Endothelial cell of umbilical vein (primary cell): ENCODE measurements at regions not wholly inside any gene's neighbourhood (a gene's known extent, or its start where the extent isn't known, plus 50 kb on each side); places are given as distances from the start of the nearest gene placed in this dataset.

Source experiments
- BruUV-seq: library from RNA; stranded (reverse); fragments of 400-500 nt; replicated peaks from 2 replicates; lab custom pipeline; 2021; lab: Mats Ljungman, UMichigan
- CTCF ChIA-PET: fragments of 300-600, 350-600 bp; sonication (Branson Sonifier 250); formaldehyde crosslinking; loops from one replicate; lab custom pipeline; 2021; ENCODE audit warnings: antibody characterized with exemption, inconsistent platforms; lab: Charles Lee
- POLR2A ChIA-PET: fragments of 300-600, 350-600 bp; sonication (Branson Sonifier 250); formaldehyde crosslinking; loops from one replicate; lab custom pipeline; 2021; ENCODE audit warnings: antibody characterized with exemption, inconsistent platforms; lab: Charles Lee
- DNase-seq: peaks from one replicate; pipeline ENCODE4 v3.0.0-alpha.2; 2011; ENCODE audit warnings: low read depth, low spot score
- FAIRE-seq: peaks from 2 replicates; lab custom pipeline; 2011; peaks lifted over from hg19 to GRCh38; lab: Jason Lieb, UNC
- H2AFZ ChIP-seq: 2 replicates; pipeline ENCODE4 v1.6.0; 2012; ENCODE audit warnings: low read depth, low read length, control low read depth, inconsistent platforms
- H3K27ac ChIP-seq: 2 replicates; pipeline ENCODE4 v1.5.1; 2011; ENCODE audit warnings: low read depth, mild to moderate bottlenecking, control low read depth, low read length, moderate library complexity; ENCODE audit not compliant: insufficient read depth
- H3K27me3 ChIP-seq, 2 experiments: 2 replicates each; pipeline versions ENCODE4 v1.6.0 to v1.6.1; 2011; ENCODE audit warnings: low read length in 2 of 2, mixed read lengths in 1 of 2; ENCODE audit not compliant: control insufficient read depth in 2 of 2, insufficient read depth in 2 of 2
- H3K36me3 ChIP-seq, 2 experiments: 2 replicates in 1 of 2; 3 replicates in 1 of 2; pipeline ENCODE4 v1.5.1; 2011; ENCODE audit warnings: low read length in 2 of 2, mild to moderate bottlenecking in 1 of 2, moderate library complexity in 1 of 2; ENCODE audit not compliant: control insufficient read depth in 2 of 2, insufficient read depth in 2 of 2; ENCODE audit errors: extremely low read depth in 1 of 2
- H3K4me1 ChIP-seq: 3 replicates; pipeline ENCODE4 v1.5.1; 2011; ENCODE audit warnings: mild to moderate bottlenecking, low read length; ENCODE audit not compliant: control insufficient read depth, insufficient read depth; ENCODE audit errors: extremely low read depth
- H3K4me2 ChIP-seq: 2 replicates; pipeline ENCODE4 v1.6.1; 2011; ENCODE audit warnings: low read length, control low read depth, mixed read lengths; ENCODE audit not compliant: insufficient read depth
- H3K4me3 ChIP-seq, 3 experiments: fragments of 200-600 bp in 1 of 3; sonication (generic), shearing (Covaris generic) in 1 of 3; replicated peaks in 1 of 3; 2 replicates each; pipeline ENCODE4 v1.5.1; 2011 to 2016; ENCODE audit warnings: control low read depth in 3 of 3, low read length in 3 of 3, mild to moderate bottlenecking in 2 of 3, inconsistent platforms in 1 of 3, low read depth in 1 of 3, moderate library complexity in 1 of 3; ENCODE audit not compliant: insufficient read depth in 1 of 3
- H3K79me2 ChIP-seq: 2 replicates; pipeline ENCODE4 v1.6.0; 2012; ENCODE audit warnings: low read length, inconsistent platforms; ENCODE audit not compliant: control insufficient read depth, insufficient read depth
- H3K9ac ChIP-seq: replicated peaks from 2 replicates; pipeline ENCODE3; 2011; ENCODE audit warnings: low read length, control low read depth; ENCODE audit not compliant: insufficient read depth; ENCODE audit errors: extremely low read depth
- H3K9me1 ChIP-seq: replicated peaks from 3 replicates; pipeline ENCODE4 v1.6.0; 2011; ENCODE audit warnings: mild to moderate bottlenecking, low read length; ENCODE audit not compliant: control insufficient read depth, insufficient read depth; ENCODE audit errors: extremely low read depth
- H3K9me3 ChIP-seq: replicated peaks from 2 replicates; pipeline ENCODE4 v1.5.1; 2012; ENCODE audit warnings: low read length, inconsistent platforms; ENCODE audit not compliant: control insufficient read depth, insufficient read depth
- H4K20me1 ChIP-seq: replicated peaks from 2 replicates; pipeline ENCODE3; 2011; ENCODE audit warnings: mild to moderate bottlenecking, low read length; ENCODE audit not compliant: control insufficient read depth, insufficient read depth; ENCODE audit errors: extremely low read depth
- EZH2 ChIP-seq: IDR thresholded peaks from 2 replicates; pipeline ENCODE4 v1.6.1; 2012; ENCODE audit warnings: borderline replicate concordance, low read depth, mild to moderate bottlenecking, moderate library complexity, low read length, inconsistent platforms; ENCODE audit not compliant: severe bottlenecking
- FOS ChIP-seq: IDR thresholded peaks from 2 replicates; pipeline ENCODE4 v1.6.1; 2011; ENCODE audit warnings: mild to moderate bottlenecking, low read length, moderate library complexity, borderline replicate concordance; ENCODE audit not compliant: insufficient read depth
- GATA2 ChIP-seq: IDR thresholded peaks from 2 replicates; pipeline ENCODE4 v1.7.0; 2011; ENCODE audit warnings: low read depth, mild to moderate bottlenecking, moderate library complexity, mixed read lengths, low read length; ENCODE audit not compliant: insufficient read length, insufficient read depth
- JUN ChIP-seq: IDR thresholded peaks from 2 replicates; pipeline ENCODE4 v1.6.1; 2011; ENCODE audit warnings: borderline replicate concordance, low read depth; ENCODE audit not compliant: insufficient read length, insufficient read depth
- MYC ChIP-seq: IDR thresholded peaks from one replicate; pipeline ENCODE4 v1.6.1; 2011; ENCODE audit warnings: mild to moderate bottlenecking, low read depth, low read length
- POLR2A ChIP-seq: IDR thresholded peaks from 2 replicates; pipeline ENCODE4 v1.6.1; 2012; ENCODE audit warnings: low read depth, mild to moderate bottlenecking, control low read depth, low read length
- POLR2AphosphoS5 ChIP-seq: IDR thresholded peaks from 2 replicates; pipeline ENCODE4 v1.6.1; 2012; ENCODE audit warnings: low read depth, mild to moderate bottlenecking, control low read depth, low read length, moderate library complexity; ENCODE audit not compliant: insufficient read depth
- dilution Hi-C: fragments of 300-500 bp; cut with MboI; formaldehyde crosslinking; loops from one replicate; pipeline ENCODE4 v1.15.0; 2019; ENCODE audit warnings: low sequenced_read_pairs; ENCODE audit not compliant: extremely low pct_ligation_motif_present
- intact Hi-C: fragments of 100-400 bp; cut with micrococcal nuclease; formaldehyde crosslinking; loops from one replicate; pipeline ENCODE4 v1.10.0; 2022
- TF ChIP-seq, protein P1 (sequence below): IDR thresholded peaks from 2 replicates; pipeline ENCODE4 v1.6.1; 2011; ENCODE audit not compliant: insufficient read depth, insufficient read length
- TF ChIP-seq, protein P2 (sequence below), 2 donors: IDR thresholded peaks; 1 replicate in 1 of 2; 2 replicates in 1 of 2; pipeline ENCODE4 v1.5.1; 2011; ENCODE audit warnings: low read length in 2 of 2, mild to moderate bottlenecking in 2 of 2, moderate library complexity in 2 of 2, control low read depth in 1 of 2, inconsistent platforms in 1 of 2, low read depth in 1 of 2; ENCODE audit not compliant: insufficient read depth in 1 of 2; ENCODE audit errors: extremely low read depth in 1 of 2

DNA sequence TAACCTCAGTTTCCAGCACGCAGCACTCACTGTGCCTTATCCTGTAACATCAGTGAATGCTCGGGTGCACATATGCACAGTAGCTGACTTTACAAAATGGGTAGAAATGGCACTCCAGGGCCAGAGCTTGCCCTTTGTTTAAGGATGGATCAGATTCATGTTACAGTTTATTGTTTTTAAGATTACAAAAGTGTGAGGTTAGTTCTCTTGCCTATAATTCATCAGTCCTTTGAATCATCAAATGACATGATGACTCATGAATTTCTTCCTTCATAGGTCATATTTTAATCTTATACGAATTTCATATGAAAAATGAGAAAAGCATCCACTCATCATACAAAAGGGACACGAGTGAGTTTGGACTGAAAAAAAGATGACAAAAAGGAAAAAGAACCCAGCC is 545.3 kb downstream of the GBE1 start:
- Histone ChIP-seq H3K4me1 (peaks cover 11% of the 10 kb centered on the region), H3K4me3 (no peak overlapping the region), H3K9me1 (no peaks in the 10 kb centered on the region), H3K9ac (peak overlapping the region; percentile 44), H3K9me3 (no peaks in the 10 kb centered on the region), H3K27ac (peak overlapping the region; percentile 11), H4K20me1 (no peaks in the 10 kb centered on the region), H3K36me3 (no peaks in the 10 kb centered on the region), H3K4me2 (peak overlapping the region; percentile 40), H3K27me3 (no peaks in the 10 kb centered on the region), H2AFZ (peak overlapping the region; percentile 36), H3K79me2 (no peaks in the 10 kb centered on the region)
- no TSS peak for BruUV-seq
- FAIRE-seq (peak; percentile 56), DNase-seq (peak; percentile 44)
- dilution Hi-C loops (no loop called here), intact Hi-C loops (loop anchor here (5.0 kb wide), 2 partner anchors 64 to 109 kb away; no protein-coding TSS in a partner anchor)
- POLR2A ChIA-PET, result no interaction called here
- CTCF ChIA-PET, result interaction anchor here (0.7 to 1.9 kb wide), 4 partner anchors 26 to 1695 kb away, joined by 3 to 7 read pairs (median 4); no protein-coding TSS in a partner anchor
- TF ChIP-seq FOS, result peak; percentile 82
- TF ChIP-seq, protein P1, sequence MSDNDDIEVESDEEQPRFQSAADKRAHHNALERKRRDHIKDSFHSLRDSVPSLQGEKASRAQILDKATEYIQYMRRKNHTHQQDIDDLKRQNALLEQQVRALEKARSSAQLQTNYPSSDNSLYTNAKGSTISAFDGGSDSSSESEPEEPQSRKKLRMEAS, result no peak
- peak; percentile 79 for TF ChIP-seq JUN
- TF ChIP-seq POLR2AphosphoS5, result no peak
- TF ChIP-seq GATA2, result peak; percentile 17

DNA sequence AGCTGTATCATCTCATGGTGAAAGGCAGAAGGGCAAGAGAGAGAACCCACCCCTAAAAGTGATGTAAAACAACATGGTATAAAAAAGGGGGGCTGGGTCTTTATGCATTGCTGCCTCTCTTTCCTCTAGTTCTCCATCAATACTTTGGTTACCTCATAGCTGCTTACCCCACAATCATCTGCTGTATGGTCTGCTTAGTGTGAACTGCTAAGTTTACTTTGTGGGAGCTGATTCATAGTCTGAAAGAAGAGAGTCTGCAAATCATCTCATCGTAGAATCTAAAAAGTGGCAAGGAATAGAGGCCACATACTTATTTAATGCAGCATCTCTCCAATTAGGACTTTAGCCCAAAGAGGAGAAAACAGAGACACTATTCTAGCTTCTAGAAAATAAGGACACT is 546.8 kb downstream of the GBE1 start:
- DNase-seq (no peak), FAIRE-seq (no peak)
- Histone ChIP-seq H3K27me3 (no peaks in the 10 kb centered on the region), H3K36me3 (no peaks in the 10 kb centered on the region), H3K79me2 (no peaks in the 10 kb centered on the region), H3K9me1 (no peaks in the 10 kb centered on the region), H3K4me3 (no peak overlapping the region), H4K20me1 (no peaks in the 10 kb centered on the region), H3K4me2 (no peak overlapping the region), H3K9me3 (no peaks in the 10 kb centered on the region), H2AFZ (no peak overlapping the region), H3K4me1 (peaks cover 11% of the 10 kb centered on the region), H3K27ac (no peak overlapping the region), H3K9ac (no peak overlapping the region)
- dilution Hi-C loops (no loop called here), intact Hi-C loops (loop anchor here (5.0 kb wide), 2 partner anchors 62 to 107 kb away; no protein-coding TSS in a partner anchor)
- no TSS peak for BruUV-seq
- no peak for TF ChIP-seq GATA2
- no peak for TF ChIP-seq JUN
- no peak for TF ChIP-seq FOS
- no peak for TF ChIP-seq POLR2AphosphoS5
- no peak for TF ChIP-seq MYC
- TF ChIP-seq, protein P1, result no peak
- TF ChIP-seq POLR2A, result no peak
- no peak for TF ChIP-seq EZH2
- TF ChIP-seq, protein P2, sequence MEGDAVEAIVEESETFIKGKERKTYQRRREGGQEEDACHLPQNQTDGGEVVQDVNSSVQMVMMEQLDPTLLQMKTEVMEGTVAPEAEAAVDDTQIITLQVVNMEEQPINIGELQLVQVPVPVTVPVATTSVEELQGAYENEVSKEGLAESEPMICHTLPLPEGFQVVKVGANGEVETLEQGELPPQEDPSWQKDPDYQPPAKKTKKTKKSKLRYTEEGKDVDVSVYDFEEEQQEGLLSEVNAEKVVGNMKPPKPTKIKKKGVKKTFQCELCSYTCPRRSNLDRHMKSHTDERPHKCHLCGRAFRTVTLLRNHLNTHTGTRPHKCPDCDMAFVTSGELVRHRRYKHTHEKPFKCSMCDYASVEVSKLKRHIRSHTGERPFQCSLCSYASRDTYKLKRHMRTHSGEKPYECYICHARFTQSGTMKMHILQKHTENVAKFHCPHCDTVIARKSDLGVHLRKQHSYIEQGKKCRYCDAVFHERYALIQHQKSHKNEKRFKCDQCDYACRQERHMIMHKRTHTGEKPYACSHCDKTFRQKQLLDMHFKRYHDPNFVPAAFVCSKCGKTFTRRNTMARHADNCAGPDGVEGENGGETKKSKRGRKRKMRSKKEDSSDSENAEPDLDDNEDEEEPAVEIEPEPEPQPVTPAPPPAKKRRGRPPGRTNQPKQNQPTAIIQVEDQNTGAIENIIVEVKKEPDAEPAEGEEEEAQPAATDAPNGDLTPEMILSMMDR (IDR thresholded peaks at IDR 0.05; ENCODE audit: extremely low read depth in 1 of 2, insufficient read depth in 1 of 2, low read depth in 1 of 2, low read length in 2 of 2), result no peak
- ChIA-PET POLR2A (no interaction called here), CTCF (interaction anchor here (1.4 to 1.9 kb wide), 2 partner anchors 18 to 28 kb away, joined by 3 to 7 read pairs; no protein-coding TSS in a partner anchor)
